ENCODE measurements at regions not wholly inside any gene's neighbourhood (a gene's known extent, or its start where the extent isn't known, plus 50 kb on each side); places are given as distances from the start of the nearest gene placed in this dataset.
"Not testable (repeated sequence)": the region's sequence is repeated elsewhere in the genome, so short reads cannot be mapped to it uniquely, and the experiment has no call there.

GRCh38 chr9:104234632-104235337, 140.7 kb downstream of the SMC2 start:
- FAIRE-seq; intact Hi-C loops (cut with micrococcal nuclease; ENCODE audit: unreplicated experiment); H4K20me1 ChIP-seq (ENCODE audit: insufficient read depth, low read length): not testable (repeated sequence)

GRCh38 chr9:104235347-104236120, 141.4 kb downstream of the SMC2 start:
- FAIRE-seq; H2AFZ ChIP-seq (ENCODE audit: low read length); H3K4me2 ChIP-seq (ENCODE audit: low read depth, low read length); ATAC-seq; POLR2A ChIA-PET; in situ Hi-C loops (cut with HindIII; ENCODE audit: extremely low pct_ligation_motif_present, low pct_unique_long_range_greater_than_20kb); H3K4me1 ChIP-seq (ENCODE audit: insufficient read depth, low read length); H3K79me2 ChIP-seq (ENCODE audit: insufficient read depth, low read length); CTCF ChIA-PET (ENCODE audit: low intra/inter-chr PET ratio, low total read pairs); intact Hi-C loops (cut with micrococcal nuclease; ENCODE audit: unreplicated experiment); H3K9ac ChIP-seq (ENCODE audit: insufficient read depth, low read depth, low read length); H3K4me3 ChIP-seq (replicated peaks in 1 of 3; ENCODE audit: insufficient read depth in 1 of 3, low read depth in 2 of 3, low read length in 3 of 3); DNase-seq (ENCODE audit: low spot score); H3K9me3 ChIP-seq (ENCODE audit: low read length); H4K20me1 ChIP-seq (ENCODE audit: insufficient read depth, low read length); H3K36me3 ChIP-seq (replicated peaks in 1 of 2; ENCODE audit: control insufficient read depth in 1 of 2, insufficient read depth in 2 of 2, low read length in 2 of 2); BruUV-seq (replicated peaks); H3K27me3 ChIP-seq (ENCODE audit: control insufficient read depth in 1 of 2, insufficient read depth in 2 of 2, low read length in 2 of 2); H3K27ac ChIP-seq (ENCODE audit: extremely low read length, insufficient read depth, low read length): not testable (repeated sequence)
- 58% methylated on average over 13 of the region's 42 CpGs for WGBS (ENCODE audit: low lambda C conversion rate)

More at GRCh38 chr9:104234632-104235337, 140.7 kb downstream of the SMC2 start:
- H3K9me3 ChIP-seq (ENCODE audit: low read length); H2AFZ ChIP-seq (ENCODE audit: low read length); CTCF ChIA-PET (ENCODE audit: low intra/inter-chr PET ratio, low total read pairs); H3K4me2 ChIP-seq (ENCODE audit: low read depth, low read length); BruUV-seq (replicated peaks); H3K4me1 ChIP-seq (ENCODE audit: insufficient read depth, low read length); H3K9ac ChIP-seq (ENCODE audit: insufficient read depth, low read depth, low read length); POLR2A ChIA-PET; H3K27me3 ChIP-seq (ENCODE audit: control insufficient read depth in 1 of 2, insufficient read depth in 2 of 2, low read length in 2 of 2); in situ Hi-C loops (cut with HindIII; ENCODE audit: extremely low pct_ligation_motif_present, low pct_unique_long_range_greater_than_20kb); H3K27ac ChIP-seq (ENCODE audit: extremely low read length, insufficient read depth, low read length); H3K79me2 ChIP-seq (ENCODE audit: insufficient read depth, low read length); H3K36me3 ChIP-seq (replicated peaks in 1 of 2; ENCODE audit: control insufficient read depth in 1 of 2, insufficient read depth in 2 of 2, low read length in 2 of 2); DNase-seq (ENCODE audit: low spot score); ATAC-seq; H3K4me3 ChIP-seq (replicated peaks in 1 of 3; ENCODE audit: insufficient read depth in 1 of 3, low read depth in 2 of 3, low read length in 3 of 3): not testable (repeated sequence)
- WGBS (ENCODE audit: low lambda C conversion rate) = 68% methylated on average over 11 of the region's 45 CpGs
